ENCODE measurements at regions not wholly inside any gene's neighbourhood (a gene's known extent, or its start where the extent isn't known, plus 50 kb on each side); places are given as distances from the start of the nearest gene placed in this dataset.
"Not testable (repeated sequence)": the region's sequence is repeated elsewhere in the genome, so short reads cannot be mapped to it uniquely, and the experiment has no call there.

GRCh38 chr13:50730496-50731351, 112.8 kb downstream of the DLEU7 start:
- DNase-seq: no peak

GRCh38 chr13:50731400-50731799, 112.1 kb downstream of the DLEU7 start:
- no peak for DNase-seq

- no peak for DNase-seq
Observed at GRCh38 chr13:50732712-50733111, 110.8 kb downstream of the DLEU7 start.

GRCh38 chr13:50733392-50733791, 110.1 kb downstream of the DLEU7 start:
- DNase-seq: no peak

- no peak for DNase-seq
Observed at GRCh38 chr13:50735071-50735470, 108.4 kb downstream of the DLEU7 start.

- DNase-seq: no peak
Observed at GRCh38 chr13:50740052-50740741, 103.3 kb downstream of the DLEU7 start.

- no peak for DNase-seq
Observed at GRCh38 chr13:50742353-50742752, 101.1 kb downstream of the DLEU7 start.

GRCh38 chr13:50742968-50743367, 100.5 kb downstream of the DLEU7 start:
- DNase-seq: no peak

- no peak for DNase-seq
Observed at GRCh38 chr13:50744116-50744660, 99.3 kb downstream of the DLEU7 start.

- no peak for DNase-seq
Observed at GRCh38 chr13:50745542-50746115, 97.9 kb downstream of the DLEU7 start.

GRCh38 chr13:50747737-50748350, 95.6 kb downstream of the DLEU7 start:
- no peak for DNase-seq

- not testable (repeated sequence) for DNase-seq
Observed at GRCh38 chr13:50753221-50753620, 90.3 kb downstream of the DLEU7 start.

- not testable (repeated sequence) for DNase-seq
Observed at GRCh38 chr13:50755862-50756685, 87.4 kb downstream of the DLEU7 start.

- no peak for DNase-seq
Observed at GRCh38 chr13:50757008-50757407, 86.5 kb downstream of the DLEU7 start.

GRCh38 chr13:50758796-50759195, 84.7 kb downstream of the DLEU7 start:
- no peak for DNase-seq

- no peak for DNase-seq
Observed at GRCh38 chr13:50760751-50761150, 82.7 kb downstream of the DLEU7 start.

GRCh38 chr13:50761406-50761805, 82.1 kb downstream of the DLEU7 start:
- no peak for DNase-seq

- DNase-seq: no peak
Observed at GRCh38 chr13:50762969-50763567, 80.4 kb downstream of the DLEU7 start.

GRCh38 chr13:50766013-50766412, 77.5 kb downstream of the DLEU7 start:
- no peak for DNase-seq

GRCh38 chr13:50766695-50767094, 76.8 kb downstream of the DLEU7 start:
- DNase-seq: no peak

GRCh38 chr13:50772881-50773280, 70.6 kb downstream of the DLEU7 start:
- not testable (repeated sequence) for DNase-seq
